ENCODE measurements at regions not wholly inside any gene's neighbourhood (a gene's known extent, or its start where the extent isn't known, plus 50 kb on each side); places are given as distances from the start of the nearest gene placed in this dataset.

- H3K9me3 ChIP-seq (replicated peaks in 1 of 2; ENCODE audit: control insufficient read depth in 1 of 2, insufficient read depth in 1 of 2, low read length in 2 of 2): no peaks in the 10 kb centered on the region
- intact Hi-C loops (cut with micrococcal nuclease): no loop called here
- Mint-ChIP-seq H3K4me3 (no peak overlapping the region), H3K27me3 (ENCODE audit: low read depth in 3 of 3) (peaks cover 3 to 7% (median 4%) of the 10 kb centered on the region in 3 donors), H3K9me3 (no peaks in the 10 kb centered on the region), H3K36me3 (no peaks in the 10 kb centered on the region), H3K27ac (no peak overlapping the region), H3K4me1 (no peaks in the 10 kb centered on the region)
- H3K4me2 ChIP-seq (replicated peaks; ENCODE audit: extremely low read depth, low read length, poor library complexity, severe bottlenecking): no peak overlapping the region
- H3K4me1 ChIP-seq (ENCODE audit: control insufficient read depth in 1 of 2, insufficient read depth in 2 of 2, low read length in 2 of 2): no peaks in the 10 kb centered on the region
- H3K4me3 ChIP-seq (replicated peaks in 1 of 3; ENCODE audit: low read depth in 2 of 3, low read length in 3 of 3): no peak overlapping the region
- H4K20me1 ChIP-seq (ENCODE audit: insufficient read depth, low read length): no peaks in the 10 kb centered on the region
- H2AFZ ChIP-seq (ENCODE audit: insufficient read depth, low read depth, low read length, poor library complexity, severe bottlenecking): no peak overlapping the region
- peaks cover 0 to 2% of the 10 kb centered on the region in 2 donors for H3K27me3 ChIP-seq (ENCODE audit: control insufficient read depth in 2 of 2, insufficient read depth in 2 of 2, low read length in 2 of 2)
- H3K27ac ChIP-seq (ENCODE audit: low read depth in 1 of 2, low read length in 2 of 2): no peak overlapping the region
- no peak for TF ChIP-seq CTCF (IDR thresholded peaks at IDR 0.05)
- H3K79me2 ChIP-seq (ENCODE audit: insufficient read depth, low read length): no peaks in the 10 kb centered on the region
- WGBS (ENCODE audit: insufficient coverage): 100% methylated on average over 1 of the region's 2 CpGs
- no peak overlapping the region for H3K9ac ChIP-seq (ENCODE audit: insufficient read depth, low read length, poor library complexity, severe bottlenecking)
- DNase-seq: no peak
- H3K36me3 ChIP-seq (replicated peaks in 1 of 2; ENCODE audit: control insufficient read depth in 1 of 2, insufficient read depth in 2 of 2, low read length in 2 of 2): no peaks in the 10 kb centered on the region
These were observed 94.4 kb downstream of the ADRB2 start for GRCh38 chr5:148920646-148921288.

GRCh38 chr5:148921350-148921749 lies 94.9 kb downstream of the ADRB2 start:
- no peak overlapping the region for H3K9ac ChIP-seq (ENCODE audit: insufficient read depth, low read length, poor library complexity, severe bottlenecking)
- no peak overlapping the region for H3K4me2 ChIP-seq (replicated peaks; ENCODE audit: extremely low read depth, low read length, poor library complexity, severe bottlenecking)
- Mint-ChIP-seq H3K27me3 (ENCODE audit: low read depth in 3 of 3) (peaks cover 3 to 7% (median 4%) of the 10 kb centered on the region in 3 donors), H3K27ac (no peak overlapping the region), H3K9me3 (no peaks in the 10 kb centered on the region), H3K36me3 (no peaks in the 10 kb centered on the region), H3K4me1 (no peaks in the 10 kb centered on the region), H3K4me3 (no peak overlapping the region)
- no peaks in the 10 kb centered on the region for H4K20me1 ChIP-seq (ENCODE audit: insufficient read depth, low read length)
- H2AFZ ChIP-seq (ENCODE audit: insufficient read depth, low read depth, low read length, poor library complexity, severe bottlenecking): no peak overlapping the region
- no peaks in the 10 kb centered on the region for H3K9me3 ChIP-seq (replicated peaks in 1 of 2; ENCODE audit: control insufficient read depth in 1 of 2, insufficient read depth in 1 of 2, low read length in 2 of 2)
- no peaks in the 10 kb centered on the region for H3K36me3 ChIP-seq (replicated peaks in 1 of 2; ENCODE audit: control insufficient read depth in 1 of 2, insufficient read depth in 2 of 2, low read length in 2 of 2)
- DNase-seq: no peak
- no peak for TF ChIP-seq CTCF (IDR thresholded peaks at IDR 0.05)
- H3K27ac ChIP-seq (ENCODE audit: low read depth in 1 of 2, low read length in 2 of 2): no peak overlapping the region
- H3K27me3 ChIP-seq (ENCODE audit: control insufficient read depth in 2 of 2, insufficient read depth in 2 of 2, low read length in 2 of 2): peaks cover 0 to 2% of the 10 kb centered on the region in 2 donors
- no peak overlapping the region for H3K4me3 ChIP-seq (replicated peaks in 1 of 3; ENCODE audit: low read depth in 2 of 3, low read length in 3 of 3)
- WGBS (ENCODE audit: insufficient coverage): 100% methylated on average over 1 of the region's 1 CpG
- no peaks in the 10 kb centered on the region for H3K79me2 ChIP-seq (ENCODE audit: insufficient read depth, low read length)
- intact Hi-C loops (cut with micrococcal nuclease): no loop called here
- H3K4me1 ChIP-seq (ENCODE audit: control insufficient read depth in 1 of 2, insufficient read depth in 2 of 2, low read length in 2 of 2): no peaks in the 10 kb centered on the region
